GM12878 (cell line): ENCODE measurements at regions not wholly inside any gene's neighbourhood (a gene's known extent, or its start where the extent isn't known, plus 50 kb on each side); places are given as distances from the start of the nearest gene placed in this dataset.

Experiments used
- ATAC-seq: fragments of 200-7000 bp; cut with Tn5 transposase; 3 replicates; pipeline ENCODE4 v1.9.1; 2020; ENCODE audit warnings: mild to moderate bottlenecking, moderate library complexity
- BruUV-seq: library from RNA; stranded (reverse); fragments of 400-500 nt; replicated peaks from 2 replicates; lab custom pipeline; 2021; lab: Mats Ljungman, UMichigan
- CTCF ChIA-PET: fragments of 300-600 bp; sonication (Branson Sonifier 250); formaldehyde crosslinking; extraction: SDS; loops from one replicate; lab custom pipeline; 2021; ENCODE audit warnings: inconsistent platforms; lab: Yijun Ruan, JAX
- POLR2A ChIA-PET: fragments of 350-600 bp; formaldehyde crosslinking; extraction: SDS; loops from one replicate; lab custom pipeline; 2021; ENCODE audit warnings: inconsistent platforms; lab: Charles Lee
- RAD21 ChIA-PET: fragments of 300-600 bp; sonication (Branson Sonifier 250); formaldehyde crosslinking; loops from one replicate; lab custom pipeline; 2023; ENCODE audit warnings: antibody characterized with exemption; ENCODE audit not compliant: unreplicated experiment; lab: Charles Lee
- SMC1A ChIA-PET: fragments of 300-600 bp; sonication (Branson Sonifier 250); formaldehyde crosslinking; loops from one replicate; lab custom pipeline; 2023; ENCODE audit not compliant: unreplicated experiment, uncharacterized antibody; lab: Charles Lee
- DNase-seq: peaks from one replicate; pipeline ENCODE4 v3.0.0-alpha.2; 2011; ENCODE audit warnings: low read depth, low spot score
- FAIRE-seq: peaks from 3 replicates; lab custom pipeline; 2011; peaks lifted over from hg19 to GRCh38; lab: Jason Lieb, UNC
- H2AFZ ChIP-seq: 2 replicates; pipeline ENCODE4 v1.6.0; 2011; ENCODE audit warnings: low read depth, low read length, control low read depth; ENCODE audit not compliant: control insufficient read depth
- H3K27ac ChIP-seq: 2 replicates; pipeline ENCODE4 v1.5.1; 2011; ENCODE audit warnings: control low read depth; ENCODE audit not compliant: control insufficient read depth, insufficient read depth
- H3K27me3 ChIP-seq, 2 experiments: replicated peaks in 1 of 2; 2 replicates each; pipeline versions ENCODE4 v1.6.0 to v1.6.1; 2011; ENCODE audit warnings: low read length in 1 of 2; ENCODE audit not compliant: control insufficient read depth in 2 of 2, insufficient read depth in 2 of 2
- H3K36me3 ChIP-seq, 2 experiments: 2 replicates each; pipeline ENCODE4 v1.5.1; 2011; ENCODE audit warnings: low read length in 1 of 2; ENCODE audit not compliant: control insufficient read depth in 2 of 2, insufficient read depth in 2 of 2
- H3K4me1 ChIP-seq: 2 replicates; pipeline ENCODE4 v1.6.1; 2011; ENCODE audit warnings: mild to moderate bottlenecking, low read length, moderate library complexity, mixed read lengths; ENCODE audit not compliant: control insufficient read depth, insufficient read depth
- H3K4me2 ChIP-seq: 2 replicates; pipeline ENCODE4 v1.6.0; 2011; ENCODE audit warnings: control low read depth; ENCODE audit not compliant: control insufficient read depth, insufficient read depth
- H3K4me3 ChIP-seq: fragments of 200-600 bp; sonication (generic); 2 replicates; pipeline ENCODE4 v1.5.1; 2016
- H3K79me2 ChIP-seq: 2 replicates; pipeline ENCODE4 v1.6.0; 2011; ENCODE audit warnings: low read length; ENCODE audit not compliant: control insufficient read depth, insufficient read depth
- H3K9ac ChIP-seq: 2 replicates; pipeline ENCODE4 v1.8.0; 2011; ENCODE audit warnings: low read length, control low read depth, mixed read lengths; ENCODE audit not compliant: control insufficient read depth, insufficient read depth
- H3K9me3 ChIP-seq: replicated peaks from 3 replicates; pipeline ENCODE4 v1.5.1; 2011; ENCODE audit warnings: mild to moderate bottlenecking, low read length; ENCODE audit not compliant: control insufficient read depth, insufficient read depth
- H4K20me1 ChIP-seq: 2 replicates; pipeline ENCODE4 v1.6.0; 2011; ENCODE audit not compliant: control insufficient read depth, insufficient read depth
- JUND ChIP-seq: IDR thresholded peaks from 2 replicates; pipeline ENCODE4 v1.6.1; 2012; ENCODE audit warnings: low read depth, mild to moderate bottlenecking, low read length, improper control_type of control experiment, moderate library complexity
- POLR2A ChIP-seq: IDR thresholded peaks from 2 replicates; pipeline ENCODE4 v1.6.1; 2011; ENCODE audit warnings: low read depth, mild to moderate bottlenecking, low read length
- RAD21 ChIP-seq: IDR thresholded peaks from 2 replicates; pipeline ENCODE4 v1.6.1; 2011; ENCODE audit warnings: mild to moderate bottlenecking, low read depth, low read length, moderate library complexity; ENCODE audit not compliant: insufficient read depth
- WGBS: methylation state at CpG from one replicate; pipeline ENCODE4 v1.1.6; 2016; ENCODE audit warnings: low lambda C conversion rate; ENCODE audit not compliant: insufficient replicate concordance, insufficient coverage; ENCODE audit errors: missing lambda C conversion rate; 5-methylcytosine and 5-hydroxymethylcytosine counted together
- in situ Hi-C: fragments of 300-500 bp; cut with MboI; formaldehyde crosslinking; loops from 9 replicates; pipeline ENCODE4 v1.14.3; 2018; ENCODE audit warnings: mixed read lengths
- intact Hi-C: fragments of 100-400 bp; cut with micrococcal nuclease; formaldehyde crosslinking; loops from one replicate; pipeline ENCODE4 v1.14.2; 2022; ENCODE audit not compliant: unreplicated experiment
- TF ChIP-seq, protein P1 (sequence below): fragments of 450-650 bp; IDR thresholded peaks from 2 replicates; pipeline ENCODE4 v1.6.1; 2017; ENCODE audit warnings: mild to moderate bottlenecking, low read depth, inconsistent platforms; ENCODE audit not compliant: poor library complexity, severe bottlenecking

DNA sequence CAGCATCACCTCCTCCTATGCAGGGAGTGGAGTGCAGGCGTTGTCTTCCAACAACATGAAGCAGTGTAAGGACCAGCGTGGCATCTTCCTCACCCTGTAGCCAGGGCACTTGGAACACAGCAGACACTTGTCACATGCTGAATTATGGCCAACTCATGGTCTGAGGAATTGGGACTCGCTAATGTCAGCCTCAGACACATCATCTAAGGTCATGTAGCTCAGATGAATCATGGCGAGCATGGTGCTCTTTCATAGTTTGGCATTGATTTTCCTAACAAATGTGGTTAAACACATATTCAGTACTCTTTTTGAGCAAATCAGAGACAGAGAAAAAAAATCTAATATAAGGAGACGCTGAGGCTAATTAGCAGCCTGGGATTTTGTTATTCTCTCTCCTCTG, 99.6 kb upstream of the SGCG start (continued):
- TF ChIP-seq, protein P1, sequence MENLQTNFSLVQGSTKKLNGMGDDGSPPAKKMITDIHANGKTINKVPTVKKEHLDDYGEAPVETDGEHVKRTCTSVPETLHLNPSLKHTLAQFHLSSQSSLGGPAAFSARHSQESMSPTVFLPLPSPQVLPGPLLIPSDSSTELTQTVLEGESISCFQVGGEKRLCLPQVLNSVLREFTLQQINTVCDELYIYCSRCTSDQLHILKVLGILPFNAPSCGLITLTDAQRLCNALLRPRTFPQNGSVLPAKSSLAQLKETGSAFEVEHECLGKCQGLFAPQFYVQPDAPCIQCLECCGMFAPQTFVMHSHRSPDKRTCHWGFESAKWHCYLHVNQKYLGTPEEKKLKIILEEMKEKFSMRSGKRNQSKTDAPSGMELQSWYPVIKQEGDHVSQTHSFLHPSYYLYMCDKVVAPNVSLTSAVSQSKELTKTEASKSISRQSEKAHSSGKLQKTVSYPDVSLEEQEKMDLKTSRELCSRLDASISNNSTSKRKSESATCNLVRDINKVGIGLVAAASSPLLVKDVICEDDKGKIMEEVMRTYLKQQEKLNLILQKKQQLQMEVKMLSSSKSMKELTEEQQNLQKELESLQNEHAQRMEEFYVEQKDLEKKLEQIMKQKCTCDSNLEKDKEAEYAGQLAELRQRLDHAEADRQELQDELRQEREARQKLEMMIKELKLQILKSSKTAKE, result no peak
- TF ChIP-seq JUND, result no peak

DNA sequence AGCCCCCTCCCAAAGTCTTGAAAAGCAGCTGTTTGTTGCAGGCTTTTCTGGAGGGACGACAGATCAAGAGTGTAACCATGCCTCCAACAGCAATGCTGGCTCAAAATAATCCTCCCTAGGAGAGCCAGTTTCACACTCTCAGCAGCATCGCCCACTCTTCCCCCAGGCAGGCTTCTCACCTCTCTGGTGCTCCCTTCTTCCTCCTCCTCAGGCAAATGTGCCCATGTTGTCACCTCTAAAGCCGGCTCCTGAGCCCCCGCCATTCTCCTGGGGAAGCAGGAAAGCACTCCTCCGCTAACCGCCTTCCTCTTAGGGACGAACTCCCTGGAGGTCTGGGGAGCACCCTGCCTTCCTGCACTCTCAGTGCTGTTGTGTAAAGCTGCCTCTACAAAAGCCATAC, 98.9 kb upstream of the SGCG start:
- WGBS, result 42% methylated on average over 7 of the region's 7 CpGs
- Histone ChIP-seq H3K79me2 (no peaks in the 10 kb centered on the region), H3K4me3 (no peak overlapping the region), H4K20me1 (no peaks in the 10 kb centered on the region), H3K36me3 (no peaks in the 10 kb centered on the region), H3K27me3 (no peaks in the 10 kb centered on the region), H2AFZ (no peak overlapping the region), H3K9me3 (no peaks in the 10 kb centered on the region), H3K4me2 (no peak overlapping the region), H3K27ac (no peak overlapping the region), H3K9ac (no peak overlapping the region), H3K4me1 (no peaks in the 10 kb centered on the region)
- FAIRE-seq (no peak), ATAC-seq (no peak), DNase-seq (no peak)
- in situ Hi-C loops (no loop called here), intact Hi-C loops (no loop called here)
- TF ChIP-seq RAD21 (no peak), POLR2A (no peak)
- CTCF ChIA-PET, result no interaction called here
- SMC1A ChIA-PET, result no interaction called here
- BruUV-seq, result no TSS peak
- RAD21 ChIA-PET, result no interaction called here
- POLR2A ChIA-PET, result no interaction called here
